GM12872 (cell line): ENCODE measurements at regions not wholly inside any gene's neighbourhood (a gene's known extent, or its start where the extent isn't known, plus 50 kb on each side); places are given as distances from the start of the nearest gene placed in this dataset.

Experiments used
- CTCF ChIP-seq: IDR thresholded peaks from 3 replicates; pipeline ENCODE4 v1.5.1; 2011; ENCODE audit warnings: low read depth, mild to moderate bottlenecking, low read length, moderate library complexity; ENCODE audit not compliant: insufficient read depth

DNA sequence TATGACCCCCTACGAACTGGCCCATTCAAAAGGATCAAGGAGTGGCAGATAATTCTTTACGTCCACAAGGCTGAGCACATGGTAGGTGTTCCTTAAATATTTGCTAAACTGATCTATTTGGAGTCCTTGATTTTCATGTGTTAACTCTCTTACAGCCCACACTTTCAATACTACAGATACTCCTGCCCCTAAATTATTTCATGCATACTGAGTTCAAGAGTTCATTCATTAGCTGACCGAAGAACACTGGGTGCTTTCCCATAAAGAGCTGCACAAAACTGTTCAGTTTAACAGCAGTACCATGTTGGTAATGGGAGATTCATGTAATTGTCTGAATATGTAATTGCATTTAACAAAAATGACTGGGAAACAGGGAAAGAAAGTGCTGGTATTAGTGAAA lies 170.5 kb upstream of the ADO start:
- TF ChIP-seq CTCF, result no peak

- TF ChIP-seq CTCF, result no peak
Observed at GRCh38 chr10:62634576-62634975, 169.9 kb upstream of the ADO start.

GRCh38 chr10:62635127-62635526 lies 169.4 kb upstream of the ADO start:
- no peak for TF ChIP-seq CTCF

GRCh38 chr10:62636825-62637248 lies 167.7 kb upstream of the ADO start:
- 0 out of 3 replicates have a peak, but pooled peaks have one; percentile 26 for TF ChIP-seq CTCF

DNA sequence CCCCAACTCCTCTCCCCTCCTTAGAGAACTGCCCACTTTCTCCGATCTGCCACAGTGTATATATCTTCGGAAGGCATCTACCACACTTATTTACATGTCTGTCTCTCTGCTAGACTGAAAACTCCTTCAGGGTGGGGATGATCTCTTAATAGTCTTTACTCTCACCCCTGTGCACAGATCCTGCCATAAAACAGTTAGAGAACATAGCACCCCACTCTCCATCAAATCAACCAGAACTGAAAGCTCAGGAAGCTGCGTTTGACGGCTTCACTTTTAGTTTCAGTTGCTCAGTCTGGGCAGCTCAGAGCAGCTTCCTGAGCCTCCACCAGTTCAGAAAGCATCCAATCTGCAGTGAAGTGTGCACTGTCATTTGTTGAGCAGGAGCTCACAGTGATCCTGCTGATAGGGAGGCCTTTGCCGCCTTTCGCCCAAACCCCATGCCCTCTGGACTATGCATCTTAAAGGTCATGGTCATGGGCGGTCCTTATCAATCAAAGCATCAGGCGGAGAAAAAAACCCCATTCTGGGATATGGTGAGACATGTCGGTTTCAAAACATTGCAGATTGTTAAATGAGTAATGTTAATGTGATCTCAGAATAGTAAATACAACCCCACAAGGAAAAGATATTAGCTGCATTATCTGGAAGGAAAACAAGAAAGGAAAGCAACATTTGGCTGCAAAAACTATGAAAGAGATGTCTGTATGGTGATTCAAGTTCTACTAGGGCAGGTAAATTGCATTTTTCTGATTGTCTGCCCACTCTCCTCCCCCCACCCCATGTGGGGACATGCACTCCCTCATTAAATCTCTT lies 167.1 kb upstream of the ADO start:
- TF ChIP-seq CTCF, result no peak

DNA sequence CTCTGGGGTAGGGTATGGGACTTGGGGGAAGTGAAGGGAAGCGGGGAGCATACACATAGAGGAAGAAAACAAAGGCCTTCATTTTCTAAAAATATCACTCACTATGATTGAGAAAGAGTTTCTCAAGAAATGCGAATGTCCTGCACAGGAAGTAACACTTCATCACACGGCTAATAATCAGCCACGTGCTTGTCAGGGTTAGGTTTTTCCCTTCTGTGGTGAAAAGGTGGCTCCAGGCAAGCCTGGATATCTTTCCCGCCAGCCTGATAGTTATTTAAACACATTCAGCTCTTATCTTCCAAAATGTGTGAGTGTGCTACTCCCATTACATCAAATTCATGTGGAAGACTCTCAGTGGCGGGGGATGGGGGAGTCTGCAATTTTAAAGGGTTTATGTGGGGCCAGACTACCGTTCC lies 166.4 kb upstream of the ADO start:
- TF ChIP-seq CTCF, result no peak

DNA sequence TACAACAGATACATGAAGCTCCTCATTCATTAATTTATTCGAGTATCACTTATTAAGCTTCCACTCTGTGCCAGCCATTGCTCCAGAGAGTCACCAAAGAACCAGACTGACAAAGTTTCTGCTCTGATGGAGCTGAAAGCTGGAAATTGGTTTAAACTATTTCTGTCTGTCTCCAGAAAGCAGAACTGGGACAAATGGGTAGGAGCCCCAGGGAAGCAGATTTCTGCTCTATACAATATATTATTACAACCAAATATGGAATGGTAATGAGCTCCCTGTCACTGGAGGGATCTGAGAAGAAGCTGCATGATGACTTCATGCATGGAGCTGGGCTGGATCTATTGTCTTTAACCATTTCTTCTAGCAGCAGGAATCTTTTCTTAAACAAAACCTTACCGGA lies 165.4 kb upstream of the ADO start:
- no peak for TF ChIP-seq CTCF
